ENCODE measurements at regions not wholly inside any gene's neighbourhood (a gene's known extent, or its start where the extent isn't known, plus 50 kb on each side); places are given as distances from the start of the nearest gene placed in this dataset.

DNA sequence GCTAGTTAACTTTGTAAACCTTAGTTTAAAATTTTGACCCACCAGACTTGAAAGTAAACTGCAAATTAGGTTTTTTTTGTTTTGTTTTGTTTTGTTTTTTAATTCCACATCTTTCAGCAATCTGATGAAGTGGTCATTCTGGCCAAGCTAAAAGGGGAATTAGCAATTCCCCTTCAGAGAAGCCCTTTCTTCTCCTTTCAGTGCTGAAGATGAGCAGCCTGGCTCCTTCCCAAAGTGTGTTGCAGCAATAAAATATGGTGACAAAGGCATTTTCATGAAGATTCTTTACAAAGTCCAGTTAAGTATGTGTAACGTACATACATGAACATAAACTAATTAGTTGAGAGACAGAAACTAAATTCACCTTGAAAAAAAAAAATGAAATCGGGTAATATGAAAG lies 380.1 kb downstream of the NOVA1 start:
- Histone ChIP-seq H3K9me3 (ENCODE audit: low read length) (no peaks in the 10 kb centered on the region), H3K9me2 (ENCODE audit: insufficient read depth, low read length) (no peaks in the 10 kb centered on the region), H3K36me3 (ENCODE audit: insufficient read depth, low read length) (no peaks in the 10 kb centered on the region), H2AFZ (ENCODE audit: low read depth, low read length) (no peak overlapping the region), H4K20me1 (ENCODE audit: insufficient read depth) (no peaks in the 10 kb centered on the region), H3K9ac (ENCODE audit: low read length) (no peak overlapping the region), H3K4me3 (ENCODE audit: low read length) (no peak overlapping the region), H3K27ac (ENCODE audit: low read length) (no peak overlapping the region), H3K27me3 (ENCODE audit: insufficient read depth, low read depth, low read length) (no peaks in the 10 kb centered on the region), H3K4me2 (ENCODE audit: low read length) (no peak overlapping the region), H3K79me2 (replicated peaks; ENCODE audit: insufficient read depth, low read length) (no peaks in the 10 kb centered on the region), H3F3A (ENCODE audit: insufficient read depth, low read length, poor library complexity, severe bottlenecking) (no peaks in the 10 kb centered on the region)
- TF ChIP-seq SMC3 (conservative IDR thresholded peaks at IDR 0.05; ENCODE audit: poor library complexity) (no peak), EP300 (conservative IDR thresholded peaks at IDR 0.05; ENCODE audit: poor library complexity, severe bottlenecking) (no peak), TAF1 (IDR thresholded peaks at IDR 0.05; ENCODE audit: low read depth) (no peak), RAD21 (conservative IDR thresholded peaks at IDR 0.05) (no peak), EZH2 (IDR thresholded peaks at IDR 0.05; ENCODE audit: borderline replicate concordance, insufficient read depth, low read length, poor library complexity, severe bottlenecking) (no peak), POLR2AphosphoS5 (IDR thresholded peaks at IDR 0.05) (no peak)

- H3K36me3 ChIP-seq (ENCODE audit: insufficient read depth, low read length), result no peaks in the 10 kb centered on the region
- H3K9me2 ChIP-seq (ENCODE audit: insufficient read depth, low read length), result no peaks in the 10 kb centered on the region
- H3K9me3 ChIP-seq (ENCODE audit: low read length), result no peaks in the 10 kb centered on the region
- H3K79me2 ChIP-seq (replicated peaks; ENCODE audit: insufficient read depth, low read length), result no peaks in the 10 kb centered on the region
- no peak for TF ChIP-seq SMC3 (conservative IDR thresholded peaks at IDR 0.05; ENCODE audit: poor library complexity)
- no peak for TF ChIP-seq EP300 (conservative IDR thresholded peaks at IDR 0.05; ENCODE audit: poor library complexity, severe bottlenecking)
- TF ChIP-seq RAD21 (conservative IDR thresholded peaks at IDR 0.05), result no peak
- no peak for TF ChIP-seq MXI1 (conservative IDR thresholded peaks at IDR 0.05; ENCODE audit: poor library complexity, severe bottlenecking)
- TF ChIP-seq CTCF (IDR thresholded peaks at IDR 0.05; ENCODE audit: poor library complexity, severe bottlenecking), result no peak
- no peak for TF ChIP-seq POLR2AphosphoS5 (IDR thresholded peaks at IDR 0.05)
- TF ChIP-seq TAF1 (IDR thresholded peaks at IDR 0.05; ENCODE audit: low read depth), result no peak
- no peak for TF ChIP-seq REST (IDR thresholded peaks at IDR 0.05; ENCODE audit: borderline replicate concordance)
- no peak for TF ChIP-seq EZH2 (IDR thresholded peaks at IDR 0.05; ENCODE audit: borderline replicate concordance, insufficient read depth, low read length, poor library complexity, severe bottlenecking)
- no peak overlapping the region for H2AFZ ChIP-seq (ENCODE audit: low read depth, low read length)
- H4K20me1 ChIP-seq (ENCODE audit: insufficient read depth), result no peaks in the 10 kb centered on the region
- no peaks in the 10 kb centered on the region for H3K27me3 ChIP-seq (ENCODE audit: insufficient read depth, low read depth, low read length)
- no peak overlapping the region for H3K27ac ChIP-seq (ENCODE audit: low read length)
- no peak overlapping the region for H3K4me2 ChIP-seq (ENCODE audit: low read length)
- no peak overlapping the region for H3K9ac ChIP-seq (ENCODE audit: low read length)
- H3K4me3 ChIP-seq (ENCODE audit: low read length), result no peak overlapping the region
- H3F3A ChIP-seq (ENCODE audit: insufficient read depth, low read length, poor library complexity, severe bottlenecking), result no peaks in the 10 kb centered on the region
Observed at GRCh38 chr14:26216786-26217185, 381.0 kb downstream of the NOVA1 start.

Data from neural cell (in vitro differentiated cells).